ENCODE measurements at regions not wholly inside any gene's neighbourhood (a gene's known extent, or its start where the extent isn't known, plus 50 kb on each side); places are given as distances from the start of the nearest gene placed in this dataset.

GRCh38 chr2:72077702-72078169 lies 69.9 kb downstream of the CYP26B1 start:
- TF ChIP-seq EZH2 (IDR thresholded peaks at IDR 0.05; ENCODE audit: insufficient read depth, poor library complexity, severe bottlenecking) (no peak), EZH2phosphoT487 (IDR thresholded peaks at IDR 0.05; ENCODE audit: insufficient read depth, low read depth) (no peak)

Data from GM23248 (cell line).